CMK (cell line): ENCODE measurements at regions not wholly inside any gene's neighbourhood (a gene's known extent, or its start where the extent isn't known, plus 50 kb on each side); places are given as distances from the start of the nearest gene placed in this dataset.
"Not testable (repeated sequence)": the region's sequence is repeated elsewhere in the genome, so short reads cannot be mapped to it uniquely, and the experiment has no call there.

Experiments used
- DNase-seq: peaks from one replicate; pipeline ENCODE4 v3.0.0-alpha.2; 2010; ENCODE audit warnings: low read depth

DNA sequence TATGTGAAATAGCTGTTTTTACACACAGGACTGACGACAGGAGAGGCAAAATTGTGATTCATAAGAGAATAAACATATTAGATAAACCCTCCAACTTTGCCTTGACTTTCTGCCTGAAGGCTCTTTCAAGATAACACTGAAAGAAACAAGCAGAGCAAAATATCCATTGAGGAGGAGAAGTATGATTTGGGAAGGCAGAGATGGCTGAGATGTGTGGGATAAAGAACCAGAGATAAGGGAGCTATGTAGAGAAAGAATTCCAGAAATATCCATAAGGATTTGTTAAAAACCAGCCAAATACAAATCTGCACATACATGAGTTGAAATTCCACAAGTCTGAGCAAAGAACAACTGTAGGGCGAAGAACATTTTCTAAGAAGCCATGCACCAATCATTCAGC, 1064.7 kb downstream of the PLA2G4A start:
- no peak for DNase-seq

DNA sequence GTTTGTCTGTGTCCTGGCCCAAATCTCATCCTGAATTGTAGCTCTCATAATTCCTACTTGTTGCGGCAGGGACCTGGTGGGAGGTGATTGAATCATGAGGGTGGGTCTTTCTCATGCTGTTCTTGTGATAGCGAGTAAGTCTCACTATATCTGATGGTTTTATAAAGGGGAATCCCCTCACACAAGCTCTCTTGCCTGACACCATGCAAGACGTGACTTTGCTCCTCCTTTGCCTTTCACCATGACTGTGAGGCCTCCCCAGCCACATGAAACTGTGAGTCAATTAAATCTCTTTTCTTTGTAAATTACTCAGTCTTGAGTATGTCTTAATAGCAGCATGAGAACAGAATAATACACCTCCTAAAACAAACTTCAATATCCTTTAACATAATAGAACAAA, 1065.6 kb downstream of the PLA2G4A start:
- no peak for DNase-seq

- no peak for DNase-seq
Measured at GRCh38 chr1:187903223-187903622, 1074.5 kb downstream of the PLA2G4A start.

DNA sequence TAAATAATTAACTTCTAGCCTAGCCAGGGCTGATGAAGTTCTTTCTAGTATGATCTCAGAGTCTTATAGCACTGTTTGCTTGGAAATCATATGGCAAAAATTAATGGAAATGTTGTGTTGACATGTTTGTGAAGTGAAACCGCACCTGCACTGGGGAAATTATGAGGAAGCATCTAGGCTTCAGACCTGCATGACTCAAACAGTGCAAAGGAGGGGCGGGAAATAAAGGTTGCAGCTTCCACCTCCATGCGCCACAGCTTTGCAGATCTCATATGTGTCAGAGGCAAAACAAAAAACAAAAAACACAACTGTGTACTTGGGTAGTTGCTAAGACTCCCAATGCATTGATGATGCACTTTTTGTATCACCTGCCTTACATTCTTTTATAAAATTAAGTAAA, 1080.6 kb downstream of the PLA2G4A start:
- DNase-seq: no peak

DNA sequence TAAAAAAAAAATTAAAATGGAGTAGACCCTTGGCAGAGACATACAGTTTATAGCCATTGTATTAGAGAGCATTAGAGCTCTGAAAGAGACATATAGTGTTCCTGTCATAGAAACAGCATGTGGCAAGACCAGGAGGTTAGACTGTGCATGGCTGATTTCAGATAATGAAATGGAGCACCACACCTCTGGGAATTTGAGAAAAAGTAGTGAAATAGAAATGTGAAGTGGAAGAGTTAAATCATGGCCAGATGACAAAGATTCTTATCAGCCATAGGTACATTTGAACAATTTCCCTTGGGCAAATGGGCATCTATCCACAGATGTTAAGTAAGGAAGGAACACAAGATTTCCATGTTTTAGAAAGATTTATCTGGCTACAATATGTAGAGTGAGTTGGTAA, 1083.1 kb downstream of the PLA2G4A start:
- DNase-seq: no peak

- no peak for DNase-seq
Measured at GRCh38 chr1:187920976-187921375, 1092.2 kb downstream of the PLA2G4A start.

DNA sequence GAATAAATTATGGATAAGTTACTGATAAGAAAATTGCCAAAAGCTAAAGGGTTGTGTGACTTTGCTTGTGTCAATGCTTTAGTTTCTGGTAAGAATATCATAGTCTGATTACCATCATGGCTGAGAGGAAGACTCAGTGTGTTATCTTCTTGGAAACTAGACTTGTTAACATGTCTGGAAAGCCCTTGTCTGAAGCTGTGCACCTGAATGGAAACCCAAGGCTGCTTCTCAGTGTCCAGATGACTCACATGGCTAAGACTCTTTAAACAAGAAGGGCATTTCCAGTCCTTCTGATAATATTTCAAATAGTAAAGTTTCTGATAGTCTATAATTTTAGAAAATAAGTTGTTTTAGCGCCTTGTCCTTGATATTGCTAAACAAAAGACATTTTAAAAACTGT, 1092.7 kb downstream of the PLA2G4A start:
- no peak for DNase-seq

GRCh38 chr1:187922255-187922654, 1093.5 kb downstream of the PLA2G4A start:
- DNase-seq: no peak

GRCh38 chr1:187924252-187924651, 1095.5 kb downstream of the PLA2G4A start:
- no peak for DNase-seq

- DNase-seq: no peak
Measured at GRCh38 chr1:187928288-187928687, 1099.5 kb downstream of the PLA2G4A start.

- DNase-seq: no peak
Measured at GRCh38 chr1:187928696-187929095, 1099.9 kb downstream of the PLA2G4A start.

- no peak for DNase-seq
Measured at GRCh38 chr1:187931776-187932175, 1103.0 kb downstream of the PLA2G4A start.

- DNase-seq: no peak
Measured at GRCh38 chr1:187933562-187934419, 1105.0 kb downstream of the PLA2G4A start.

GRCh38 chr1:187936667-187937066, 1107.9 kb downstream of the PLA2G4A start:
- DNase-seq: no peak

DNA sequence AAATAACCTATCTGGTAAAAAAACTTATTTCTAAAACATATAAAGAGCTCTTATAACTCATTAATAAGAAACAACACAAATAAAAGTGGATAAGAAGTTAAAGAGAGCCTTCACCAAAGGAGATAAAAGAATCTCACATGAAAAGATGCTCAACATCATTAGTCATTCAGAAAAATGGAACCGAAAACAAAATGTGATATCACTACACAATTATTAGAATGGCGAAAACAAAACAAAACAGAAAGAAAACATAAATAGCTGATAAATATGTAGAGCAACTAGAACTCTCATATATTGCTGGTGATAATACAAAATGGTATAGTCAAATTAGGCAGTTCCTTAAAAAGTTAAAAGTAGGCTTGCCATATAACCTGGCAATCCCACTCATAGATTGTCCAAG, 1109.3 kb downstream of the PLA2G4A start:
- no peak for DNase-seq

- no peak for DNase-seq
Measured at GRCh38 chr1:187942986-187943385, 1114.2 kb downstream of the PLA2G4A start.

- DNase-seq: no peak
Measured at GRCh38 chr1:187943606-187944403, 1115.1 kb downstream of the PLA2G4A start.

DNA sequence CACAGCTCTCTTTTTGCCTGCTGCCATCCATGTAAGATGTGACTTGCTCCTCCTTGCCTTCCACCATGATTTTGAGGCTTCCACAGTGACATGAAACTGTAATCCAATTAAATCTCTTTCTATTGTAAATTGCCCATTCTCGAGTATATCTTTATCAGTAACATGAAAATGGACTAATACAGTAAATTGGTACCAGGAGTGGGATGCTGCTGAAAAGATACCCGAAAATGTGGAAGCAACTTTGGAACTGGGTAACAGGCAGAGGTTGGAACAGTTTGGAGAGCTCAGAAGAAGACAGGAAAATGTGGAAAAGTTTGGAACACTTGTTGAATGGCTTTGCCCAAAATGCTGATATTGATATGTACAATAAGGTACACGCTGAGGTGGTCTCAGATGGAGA, 1117.9 kb downstream of the PLA2G4A start:
- not testable (repeated sequence) for DNase-seq

DNA sequence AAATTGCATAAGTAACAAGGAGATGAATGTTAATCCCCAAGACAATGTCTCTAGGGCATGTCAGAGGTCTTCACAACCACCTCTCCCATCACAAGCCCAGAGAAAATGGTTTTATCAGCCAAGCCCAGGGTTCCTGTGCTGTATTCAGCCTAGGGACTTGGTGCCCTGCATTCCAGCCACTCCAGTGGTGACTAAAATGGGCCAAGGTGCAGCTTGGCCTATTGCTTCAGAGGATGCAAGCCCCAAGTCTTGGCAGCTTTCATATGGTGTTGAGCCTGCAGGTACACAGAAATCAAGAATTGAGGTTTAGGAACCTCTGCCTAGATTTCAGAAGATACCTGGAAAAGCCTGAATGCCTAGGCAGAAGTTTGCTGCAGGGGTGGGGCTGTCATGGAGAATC, 1118.6 kb downstream of the PLA2G4A start:
- DNase-seq: no peak

- DNase-seq: no peak
Measured at GRCh38 chr1:187948170-187948794, 1119.5 kb downstream of the PLA2G4A start.

DNA sequence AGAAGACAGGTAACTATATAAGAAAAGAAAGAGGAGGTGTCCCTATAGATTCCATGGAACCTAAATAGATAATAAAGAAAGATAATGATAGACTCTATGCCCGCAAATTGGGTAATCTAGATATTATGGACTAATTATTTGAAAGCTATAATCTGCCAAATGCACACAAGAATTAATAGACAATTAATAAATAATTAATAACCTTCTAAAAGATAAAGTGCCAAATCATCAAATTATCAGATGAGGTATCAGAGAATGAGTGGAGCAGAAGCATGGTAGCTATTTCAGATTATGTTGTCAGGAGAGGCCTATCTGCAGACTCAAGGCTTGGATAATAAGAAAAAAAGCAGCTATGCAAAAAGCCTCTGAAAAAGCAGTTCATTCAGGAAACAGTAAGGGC, 1120.8 kb downstream of the PLA2G4A start:
- no peak for DNase-seq

- DNase-seq: no peak
Measured at GRCh38 chr1:187951817-187952216, 1123.1 kb downstream of the PLA2G4A start.

GRCh38 chr1:187952446-187952845, 1123.7 kb downstream of the PLA2G4A start:
- DNase-seq: no peak
